ENCODE measurements at regions not wholly inside any gene's neighbourhood (a gene's known extent, or its start where the extent isn't known, plus 50 kb on each side); places are given as distances from the start of the nearest gene placed in this dataset.
"Not testable (repeated sequence)": the region's sequence is repeated elsewhere in the genome, so short reads cannot be mapped to it uniquely, and the experiment has no call there.

GRCh38 chr17:30578015-30578717 lies 101.0 kb downstream of the GOSR1 start:
- TF ChIP-seq CTCF (conservative IDR thresholded peaks at IDR 0.05); ZFX (IDR thresholded peaks at IDR 0.05): not testable (repeated sequence)
